Liver (tissue), 8 donors: ENCODE measurements at regions not wholly inside any gene's neighbourhood (a gene's known extent, or its start where the extent isn't known, plus 50 kb on each side); places are given as distances from the start of the nearest gene placed in this dataset.

Experiments
- DNase-seq: peaks from one replicate; pipeline ENCODE4 v3.0.0-alpha.2; 2017; ENCODE audit warnings: low spot score
- H3K27ac ChIP-seq, 2 donors: one replicate each; pipeline ENCODE4 v1.7.0; 2013; ENCODE audit warnings: inconsistent platforms in 2 of 2, low read length in 2 of 2, control low read depth in 1 of 2, low read depth in 1 of 2, mild to moderate bottlenecking in 1 of 2
- H3K27me3 ChIP-seq, 4 donors: one replicate each; pipeline versions ENCODE4 v1.6.1 to v1.7.0; 2013; ENCODE audit warnings: low read length in 3 of 4, inconsistent platforms in 1 of 4, mild to moderate bottlenecking in 1 of 4, moderate library complexity in 1 of 4; ENCODE audit not compliant: control insufficient read depth in 4 of 4, insufficient read depth in 4 of 4
- H3K36me3 ChIP-seq, 4 donors: one replicate each; pipeline versions ENCODE4 v1.6.1 to v1.7.0; 2013; ENCODE audit warnings: low read length in 3 of 4, mild to moderate bottlenecking in 3 of 4, low read depth in 1 of 4, moderate library complexity in 1 of 4; ENCODE audit not compliant: control insufficient read depth in 4 of 4, insufficient read depth in 3 of 4
- H3K4me1 ChIP-seq, 4 donors: one replicate each; pipeline versions ENCODE4 v1.6.1 to v1.7.0; 2013; ENCODE audit warnings: low read length in 3 of 4, mild to moderate bottlenecking in 3 of 4, moderate library complexity in 1 of 4; ENCODE audit not compliant: control insufficient read depth in 4 of 4, insufficient read depth in 4 of 4
- H3K4me3 ChIP-seq, 3 donors: one replicate each; pipeline versions ENCODE4 v1.6.1 to v1.7.0; 2013; ENCODE audit warnings: low read length in 3 of 3, control low read depth in 1 of 3, low read depth in 1 of 3, mild to moderate bottlenecking in 1 of 3
- H3K9ac ChIP-seq, 2 donors: one replicate each; pipeline ENCODE4 v1.7.0; 2013; ENCODE audit warnings: low read length in 2 of 2, mild to moderate bottlenecking in 2 of 2, moderate library complexity in 2 of 2, control low read depth in 1 of 2, low read depth in 1 of 2
- H3K9me3 ChIP-seq, 4 donors: one replicate each; pipeline versions ENCODE4 v1.6.1 to v1.7.0; 2013; ENCODE audit warnings: low read length in 3 of 4; ENCODE audit not compliant: control insufficient read depth in 4 of 4
- ATF3 ChIP-seq: IDR thresholded peaks from 2 replicates; pipeline ENCODE4 v1.6.1; 2016; ENCODE audit warnings: antibody characterized with exemption
- CTCF ChIP-seq: fragments of 150-350 bp; IDR thresholded peaks from 2 replicates; pipeline ENCODE4 v1.5.1; 2017; ENCODE audit warnings: improper control_type of control experiment, low read depth, low read length; ENCODE audit not compliant: missing input control
- EGR1 ChIP-seq, 2 donors: IDR thresholded peaks; 2 replicates each; pipeline ENCODE4 v1.6.1; 2016 to 2018; ENCODE audit warnings: antibody characterized with exemption in 2 of 2, low read depth in 2 of 2
- FOXA1 ChIP-seq: IDR thresholded peaks from 2 replicates; pipeline ENCODE4 v1.6.1; 2016; ENCODE audit warnings: antibody characterized with exemption
- FOXA2 ChIP-seq: IDR thresholded peaks from 2 replicates; pipeline ENCODE4 v1.6.1; 2016; ENCODE audit warnings: antibody characterized with exemption
- GABPA ChIP-seq, 2 donors: IDR thresholded peaks in 1 of 2; conservative IDR thresholded peaks in 1 of 2; 2 replicates each; pipeline ENCODE4 v1.6.1; 2016; ENCODE audit warnings: antibody characterized with exemption in 2 of 2, mild to moderate bottlenecking in 1 of 2, moderate library complexity in 1 of 2
- HNF4A ChIP-seq, 2 donors: conservative IDR thresholded peaks; 2 replicates each; pipeline ENCODE4 v1.6.1; 2016; ENCODE audit warnings: antibody characterized with exemption in 2 of 2, mild to moderate bottlenecking in 2 of 2
- HNF4G ChIP-seq: IDR thresholded peaks from 2 replicates; pipeline ENCODE4 v1.6.1; 2016; ENCODE audit warnings: antibody characterized with exemption
- JUND ChIP-seq, 2 donors: IDR thresholded peaks; 2 replicates each; pipeline ENCODE4 v1.6.1; 2016; ENCODE audit warnings: antibody characterized with exemption in 2 of 2
- MAX ChIP-seq: IDR thresholded peaks from 2 replicates; pipeline ENCODE4 v1.6.1; 2016; ENCODE audit warnings: antibody characterized with exemption
- NR2F2 ChIP-seq: IDR thresholded peaks from 2 replicates; pipeline ENCODE4 v1.6.1; 2016; ENCODE audit warnings: antibody characterized with exemption
- RAD21 ChIP-seq, 2 donors: IDR thresholded peaks; 2 replicates each; pipeline ENCODE4 v1.6.1; 2016; ENCODE audit warnings: antibody characterized with exemption in 2 of 2, mild to moderate bottlenecking in 2 of 2
- REST ChIP-seq: IDR thresholded peaks from 2 replicates; pipeline ENCODE4 v1.6.1; 2016; ENCODE audit warnings: antibody characterized with exemption, mild to moderate bottlenecking
- RXRA ChIP-seq, 2 donors: IDR thresholded peaks; 2 replicates each; pipeline ENCODE4 v1.6.1; 2017 to 2018; ENCODE audit warnings: antibody characterized with exemption in 2 of 2, mild to moderate bottlenecking in 1 of 2
- SP1 ChIP-seq: IDR thresholded peaks from 2 replicates; pipeline ENCODE4 v1.6.1; 2018; ENCODE audit warnings: antibody characterized with exemption, mild to moderate bottlenecking
- TAF1 ChIP-seq: conservative IDR thresholded peaks from 2 replicates; pipeline ENCODE4 v1.6.1; 2016; ENCODE audit warnings: antibody characterized with exemption, mild to moderate bottlenecking
- YY1 ChIP-seq: IDR thresholded peaks from 2 replicates; pipeline ENCODE4 v1.6.1; 2016; ENCODE audit warnings: antibody characterized with exemption, mild to moderate bottlenecking
- ZBTB33 ChIP-seq: IDR thresholded peaks from 2 replicates; pipeline ENCODE4 v1.6.1; 2016; ENCODE audit warnings: antibody characterized with exemption
- WGBS: extraction: QIAGEN DNeasy Blood & Tissue Kit; methylation state at CpG from one replicate; pipeline ENCODE4 v1.1.7; 2013; 5-methylcytosine and 5-hydroxymethylcytosine counted together
- donor health status: healthy.
- donor health status: healthy.
- donor health status: healthy.
- donor health status: healthy.
- donor health status: healthy.

GRCh38 chr3:64308931-64309330, 83.7 kb upstream of the PRICKLE2 start:
- TF ChIP-seq RXRA (IDR thresholded peaks at IDR 0.05): no peak
- H3K4me1 ChIP-seq: peaks cover 0 to 8% (median 3%) of the 10 kb centered on the region in 4 donors
- no peak overlapping the region for H3K4me3 ChIP-seq
- no peaks in the 10 kb centered on the region for H3K27me3 ChIP-seq
- H3K27ac ChIP-seq: no peak overlapping the region
- H3K9me3 ChIP-seq: no peaks in the 10 kb centered on the region
- 92% methylated on average over 1 of the region's 1 CpG for WGBS
- H3K36me3 ChIP-seq: no peaks in the 10 kb centered on the region
- H3K9ac ChIP-seq: no peak overlapping the region
- no peak for DNase-seq

GRCh38 chr3:64306745-64307144, 81.5 kb upstream of the PRICKLE2 start:
- H3K4me3 ChIP-seq: no peak overlapping the region
- H3K36me3 ChIP-seq: no peaks in the 10 kb centered on the region
- DNase-seq: no peak
- H3K9me3 ChIP-seq: no peaks in the 10 kb centered on the region
- WGBS: 33% methylated on average over 2 of the region's 2 CpGs
- TF ChIP-seq GABPA (IDR thresholded peaks at IDR 0.05 in 1 of 2, conservative IDR thresholded peaks at IDR 0.05 in 1 of 2) (no peak), REST (peak; percentile 19), FOXA1 (peak; percentile 56), TAF1 (no peak), MAX (peak; percentile 74), YY1 (peak; percentile 66), RAD21 (IDR thresholded peaks at IDR 0.05) (peak; percentile 22 to 46), NR2F2 (no peak), ZBTB33 (peak; percentile 79), RXRA (IDR thresholded peaks at IDR 0.05) (peak; percentile 22 to 80), FOXA2 (peak; percentile 65), CTCF (no peak), SP1 (no peak), ATF3 (no peak), EGR1 (IDR thresholded peaks at IDR 0.05; ENCODE audit: low read depth in 2 of 2) (no peak), HNF4G (no peak), JUND (IDR thresholded peaks at IDR 0.05) (peak in 1 of 2 donors; percentile 71), HNF4A (conservative IDR thresholded peaks at IDR 0.05) (peak in 1 of 2 donors; percentile 65)
- H3K27ac ChIP-seq: no peak overlapping the region
- peaks cover 0 to 8% (median 3%) of the 10 kb centered on the region in 4 donors for H3K4me1 ChIP-seq
- no peaks in the 10 kb centered on the region for H3K27me3 ChIP-seq
- H3K9ac ChIP-seq: no peak overlapping the region
